Heart right ventricle (tissue), 16 donors: ENCODE measurements at regions not wholly inside any gene's neighbourhood (a gene's known extent, or its start where the extent isn't known, plus 50 kb on each side); places are given as distances from the start of the nearest gene placed in this dataset.

Experiments used
- ATAC-seq, 8 donors: fragments of 200-7000 bp; cut with Tn5 transposase; one replicate each; pipeline ENCODE4 v1.9.1; 2020; ENCODE audit warnings: mild to moderate bottlenecking in 8 of 8, moderate library complexity in 8 of 8, moderate number of reproducible peaks in 1 of 8
- DNase-seq, 2 donors: peaks; one replicate each; pipeline ENCODE4 v3.0.0-alpha.2; 2020
- H3K27ac ChIP-seq, 10 donors: fragments of 200-600 bp; sonication (generic) in 2 of 10; one replicate each; pipeline versions ENCODE4 v1.5.0 to v1.8.0; 2020 to 2022; ENCODE audit warnings: mild to moderate bottlenecking in 3 of 10
- H3K27me3 ChIP-seq, 7 donors: fragments of 200-600 bp; one replicate each; pipeline ENCODE4 v1.8.0; 2021 to 2022; ENCODE audit warnings: mild to moderate bottlenecking in 2 of 7
- H3K36me3 ChIP-seq, 9 donors: fragments of 200-600 bp; sonication (generic) in 1 of 9; one replicate each; pipeline versions ENCODE4 v1.5.0 to v1.8.0; 2020 to 2022; ENCODE audit warnings: mild to moderate bottlenecking in 2 of 9
- H3K4me1 ChIP-seq, 9 donors: fragments of 200-600 bp; sonication (generic) in 1 of 9; one replicate each; pipeline versions ENCODE4 v1.5.0 to v1.8.0; 2020 to 2022; ENCODE audit warnings: mild to moderate bottlenecking in 4 of 9
- H3K4me3 ChIP-seq, 10 donors: fragments of 200-600 bp; sonication (generic) in 2 of 10; one replicate each; pipeline versions ENCODE4 v1.5.0 to v1.8.0; 2020 to 2022; ENCODE audit warnings: mild to moderate bottlenecking in 7 of 10, moderate library complexity in 2 of 10
- H3K9me3 ChIP-seq, 11 donors: fragments of 200-600 bp in 10 of 11; sonication (generic) in 2 of 11; one replicate each; pipeline versions ENCODE4 v1.5.0 to v1.8.0; 2013 to 2022; ENCODE audit warnings: mild to moderate bottlenecking in 2 of 11, control low read depth in 1 of 11, moderate library complexity in 1 of 11
- CTCF ChIP-seq, 9 donors: fragments of 200-600 bp; sonication (generic) in 2 of 9; IDR thresholded peaks; one replicate each; pipeline versions ENCODE4 v1.5.0 to v1.8.0; 2021 to 2022; ENCODE audit warnings: antibody characterized with exemption in 9 of 9, mild to moderate bottlenecking in 5 of 9, moderate library complexity in 1 of 9
- WGBS, 2 donors: extraction: QIAGEN DNeasy Blood & Tissue Kit; methylation state at CpG; one replicate each; pipeline ENCODE4 v1.1.7; 2013; ENCODE audit warnings: inconsistent platforms in 1 of 2; 5-methylcytosine and 5-hydroxymethylcytosine counted together
- intact Hi-C, 10 donors: fragments of 100-400 bp; cut with DNase I; formaldehyde crosslinking; loops; one replicate each; pipeline versions ENCODE4 v1.11.1 to v1.14.2; 2022
- donor health status: Arrhythmogenic right ventricular cardiomyopathy.
- donor health status: ischemic (EF 13 %, LVEDD 7.1; RV severe dilation, severe dysfunction).
- donor health status: healthy with polysubstance abuse.
- donor health status: DM: no; HTN: yes; CAD: no.
- donor health status: DM: no; HTN: no; CAD: no.
- donor health status: ischemic (EF 25% LVEDD 6.9; RV normal size, moderate dysfunction).
- donor health status: ischemic (EF 25% LVEDD 5.7; RV mildly dilated, moderate dysfunction).
- donor health status: healthy.
- donor health status: DM: yes; HTN: yes; CAD: no.
- donor health status: Ischemic cardiomyopathy.
- donor health status: ischemic (EF 35%, LVEDD 5.7; RV mildly dilated, moderate dysfunction).
- donor health status: nonischemic (EF 11% LVEDD 7.7; RV severe dilation, severe dysfunction).
- donor health status: DM: yes; HTN: yes; CAD: no.
- donor health status: PGD.
- donor health status: ischemic (EF 29% LVEDD 5.4; RV normal size, mild dysfunction).
- donor health status: nonischemic (EF 23%, LVEDD 6.1; RV moderate dilation, normal function).

GRCh38 chr3:64303881-64304280 lies 78.6 kb upstream of the PRICKLE2 start:
- no peaks in the 10 kb centered on the region for H3K36me3 ChIP-seq
- DNase-seq (no peak), ATAC-seq (no peak)
- 91 to 95% methylated on average over 6 of the region's 6 CpGs for WGBS, 2 donors
- H3K9me3 ChIP-seq = no peaks in the 10 kb centered on the region
- H3K4me1 ChIP-seq = no peaks in the 10 kb centered on the region
- H3K27ac ChIP-seq = no peak overlapping the region
- no peak overlapping the region for H3K4me3 ChIP-seq
- no peak for TF ChIP-seq CTCF (IDR thresholded peaks at IDR 0.05)
- H3K27me3 ChIP-seq = no peaks in the 10 kb centered on the region
- intact Hi-C loops = no loop called here

GRCh38 chr3:64303401-64303800 lies 78.1 kb upstream of the PRICKLE2 start:
- Histone ChIP-seq H3K9me3 (no peaks in the 10 kb centered on the region), H3K4me3 (no peak overlapping the region), H3K27ac (no peak overlapping the region), H3K36me3 (no peaks in the 10 kb centered on the region), H3K27me3 (no peaks in the 10 kb centered on the region), H3K4me1 (no peaks in the 10 kb centered on the region)
- ATAC-seq (no peak), DNase-seq (no peak)
- TF ChIP-seq CTCF (IDR thresholded peaks at IDR 0.05) = no peak
- 91 to 92% methylated on average over 6 of the region's 6 CpGs for WGBS, 2 donors
- intact Hi-C loops = no loop called here

GRCh38 chr3:64301476-64301875 lies 76.2 kb upstream of the PRICKLE2 start:
- Histone ChIP-seq H3K27me3 (no peaks in the 10 kb centered on the region), H3K36me3 (no peaks in the 10 kb centered on the region), H3K27ac (no peak overlapping the region), H3K9me3 (peaks cover 0 to 16% (median 7%) of the 10 kb centered on the region in 11 donors), H3K4me1 (no peaks in the 10 kb centered on the region), H3K4me3 (no peak overlapping the region)
- ATAC-seq = no peak
- WGBS, 2 donors = 47 to 89% methylated on average over 2 of the region's 2 CpGs
- no peak for TF ChIP-seq CTCF (IDR thresholded peaks at IDR 0.05)
- DNase-seq = no peak
- intact Hi-C loops = no loop called here

- DNase-seq (no peak), ATAC-seq (peak in 2 of 8 donors; percentile 51 to 65)
- TF ChIP-seq CTCF (IDR thresholded peaks at IDR 0.05) = no peak
- no peak overlapping the region for H3K27ac ChIP-seq
- H3K4me3 ChIP-seq = no peak overlapping the region
- peaks cover 0 to 19% (median 7%) of the 10 kb centered on the region in 11 donors for H3K9me3 ChIP-seq
- no peaks in the 10 kb centered on the region for H3K4me1 ChIP-seq
- H3K27me3 ChIP-seq = no peaks in the 10 kb centered on the region
- H3K36me3 ChIP-seq = no peaks in the 10 kb centered on the region
- intact Hi-C loops = no loop called here
- WGBS, 2 donors = 53 to 70% methylated on average over 1 of the region's 1 CpG
These were observed 75.6 kb upstream of the PRICKLE2 start for GRCh38 chr3:64300790-64301423.
